Right cardiac atrium (tissue), 5 donors: ENCODE measurements at regions not wholly inside any gene's neighbourhood (a gene's known extent, or its start where the extent isn't known, plus 50 kb on each side); places are given as distances from the start of the nearest gene placed in this dataset.

Source experiments
- ATAC-seq, 2 donors: fragments of 200-7000 bp; cut with Tn5 transposase; one replicate each; pipeline versions ENCODE4 v1.8.0 to v1.9.1; 2020; ENCODE audit warnings: moderate library complexity in 2 of 2, mild to moderate bottlenecking in 1 of 2
- DNase-seq, 3 donors: peaks; one replicate each; pipeline ENCODE4 v3.0.0-alpha.2; 2020
- H3K27ac ChIP-seq: one replicate; pipeline ENCODE4 v1.5.1; 2013; ENCODE audit warnings: mild to moderate bottlenecking, low read length, control low read depth, moderate library complexity
- H3K27me3 ChIP-seq: one replicate; pipeline ENCODE4 v1.6.1; 2013; ENCODE audit not compliant: control insufficient read depth, insufficient read depth
- H3K4me1 ChIP-seq: one replicate; pipeline ENCODE4 v1.6.1; 2013; ENCODE audit warnings: low read length; ENCODE audit not compliant: control insufficient read depth, insufficient read depth
- H3K4me3 ChIP-seq: one replicate; pipeline ENCODE4 v1.5.1; 2013; ENCODE audit warnings: low read length, control low read depth
- H3K9me3 ChIP-seq: one replicate; pipeline ENCODE4 v1.6.1; 2013; ENCODE audit warnings: low read length; ENCODE audit not compliant: control insufficient read depth
- WGBS: extraction: QIAGEN DNeasy Blood & Tissue Kit; methylation state at CpG from one replicate; pipeline ENCODE4 v1.1.7; 2013; 5-methylcytosine and 5-hydroxymethylcytosine counted together
- intact Hi-C, 4 donors: fragments of 100-400 bp; cut with DNase I; formaldehyde crosslinking; loops; one replicate each; pipeline versions ENCODE4 v1.11.0 to v1.14.0; 2022 to 2023
- donor health status: healthy with polysubstance abuse.
- donor health status: DM: no; HTN: yes; CAD: no.
- donor health status: DM: no; HTN: no; CAD: no.
- donor health status: DM: no; HTN: yes; CAD: no; lungs with severe emphysema.
- donor health status: DM: yes; HTN: yes; CAD: no.

DNA sequence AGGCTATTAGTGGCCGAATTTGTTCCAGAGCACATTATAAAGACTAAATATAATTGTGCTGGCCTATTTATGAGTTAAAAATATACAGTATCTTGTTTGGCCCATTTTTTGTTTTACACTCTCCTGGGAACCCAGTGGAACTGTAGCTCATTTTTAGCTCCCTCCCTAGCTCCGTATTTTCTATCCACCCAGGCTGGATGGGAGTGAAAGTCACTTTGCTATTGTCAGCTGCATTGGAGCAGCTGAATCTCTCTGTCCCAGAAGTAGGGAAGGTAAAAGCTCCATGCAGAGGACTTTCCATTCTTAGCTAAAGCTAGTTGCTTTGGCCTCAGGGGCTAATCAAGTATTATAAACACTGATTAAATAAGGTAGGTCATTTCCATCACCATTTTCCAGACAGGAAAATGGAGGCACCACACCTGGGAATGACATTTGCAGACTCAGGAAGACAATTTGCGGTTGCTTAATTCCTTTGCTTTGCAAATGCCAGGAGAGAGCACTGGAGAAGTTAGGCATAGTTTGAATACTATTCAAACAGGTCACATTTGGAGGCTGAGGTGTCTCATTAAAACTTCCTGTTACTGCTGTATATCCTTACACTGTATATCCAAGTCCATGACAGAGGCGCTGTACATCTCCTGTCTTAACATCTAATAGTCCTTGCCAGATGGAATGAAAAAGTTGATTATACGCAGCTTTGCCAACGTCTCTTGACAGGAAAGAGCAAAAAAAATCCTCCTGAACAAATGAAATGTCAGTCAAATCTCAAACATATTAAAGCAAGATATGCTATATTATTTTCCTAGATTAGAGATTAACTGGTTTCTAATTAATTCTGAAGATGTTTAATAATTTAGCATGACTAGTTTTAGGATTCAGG, 338.1 kb upstream of the KIRREL3 start:
- H3K4me1 ChIP-seq, result no peaks in the 10 kb centered on the region
- WGBS, result 62% methylated on average over 6 of the region's 6 CpGs
- intact Hi-C loops, result no loop called here
- no peak for ATAC-seq
- H3K27ac ChIP-seq, result no peak overlapping the region
- no peak for DNase-seq
- H3K27me3 ChIP-seq, result no peaks in the 10 kb centered on the region
- H3K4me3 ChIP-seq, result no peak overlapping the region
- H3K9me3 ChIP-seq, result no peaks in the 10 kb centered on the region

- Histone ChIP-seq H3K4me1 (no peaks in the 10 kb centered on the region), H3K27ac (no peak overlapping the region), H3K9me3 (no peaks in the 10 kb centered on the region), H3K27me3 (no peaks in the 10 kb centered on the region), H3K4me3 (no peak overlapping the region)
- intact Hi-C loops, result no loop called here
- DNase-seq (no peak), ATAC-seq (no peak)
- WGBS, result 48% methylated on average over 1 of the region's 1 CpG
Observed at GRCh38 chr11:127334466-127334865, 333.9 kb upstream of the KIRREL3 start.

GRCh38 chr11:127332896-127333295, 332.3 kb upstream of the KIRREL3 start:
- ATAC-seq, result no peak

GRCh38 chr11:127330044-127330443, 329.5 kb upstream of the KIRREL3 start:
- Histone ChIP-seq H3K4me1 (no peaks in the 10 kb centered on the region), H3K4me3 (no peak overlapping the region), H3K27ac (no peak overlapping the region), H3K9me3 (no peaks in the 10 kb centered on the region), H3K27me3 (no peaks in the 10 kb centered on the region)
- no peak for DNase-seq
- 71% methylated on average over 3 of the region's 3 CpGs for WGBS
- ATAC-seq, result no peak
- intact Hi-C loops, result no loop called here

More at GRCh38 chr11:127332896-127333295, 332.3 kb upstream of the KIRREL3 start:
- WGBS, result 68% methylated on average over 2 of the region's 2 CpGs
- Histone ChIP-seq H3K9me3 (no peaks in the 10 kb centered on the region), H3K4me3 (no peak overlapping the region), H3K27ac (no peak overlapping the region), H3K27me3 (no peaks in the 10 kb centered on the region), H3K4me1 (no peaks in the 10 kb centered on the region)
- intact Hi-C loops, result no loop called here
- no peak for DNase-seq

GRCh38 chr11:127308291-127308690, 307.7 kb upstream of the KIRREL3 start:
- intact Hi-C loops, result no loop called here
- ATAC-seq, result no peak

DNA sequence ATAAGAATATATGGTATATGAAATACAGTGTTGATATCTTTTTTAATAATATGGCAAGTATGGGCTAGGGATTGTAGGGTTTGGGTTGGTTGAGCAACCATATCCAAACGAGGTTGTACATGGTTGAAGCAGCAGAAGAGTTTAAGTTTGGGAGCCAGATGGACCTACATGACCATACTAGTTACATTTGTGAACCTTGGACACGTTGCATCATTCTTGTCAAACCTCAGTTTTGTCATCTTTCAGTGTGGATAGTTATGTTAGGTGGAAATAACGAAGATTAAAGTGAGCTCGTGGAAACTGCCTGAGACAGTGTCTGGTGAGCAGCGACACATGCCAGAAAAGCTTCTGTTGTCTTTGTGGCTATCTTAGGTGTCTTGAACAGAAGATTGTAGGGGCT, 307.1 kb upstream of the KIRREL3 start:
- no peaks in the 10 kb centered on the region for H3K27me3 ChIP-seq
- H3K27ac ChIP-seq, result no peak overlapping the region
- intact Hi-C loops, result no loop called here
- ATAC-seq (no peak), DNase-seq (no peak)
- WGBS, result 43% methylated on average over 5 of the region's 5 CpGs
- H3K9me3 ChIP-seq, result no peaks in the 10 kb centered on the region
- no peaks in the 10 kb centered on the region for H3K4me1 ChIP-seq
- H3K4me3 ChIP-seq, result no peak overlapping the region

More at GRCh38 chr11:127308291-127308690, 307.7 kb upstream of the KIRREL3 start:
- Histone ChIP-seq H3K27ac (no peak overlapping the region), H3K4me3 (no peak overlapping the region), H3K9me3 (no peaks in the 10 kb centered on the region), H3K4me1 (no peaks in the 10 kb centered on the region), H3K27me3 (no peaks in the 10 kb centered on the region)
- no peak for DNase-seq
- WGBS, result 66% methylated on average over 2 of the region's 2 CpGs

- WGBS, result 85% methylated on average over 3 of the region's 3 CpGs
- Histone ChIP-seq H3K27ac (no peak overlapping the region), H3K4me1 (no peaks in the 10 kb centered on the region), H3K9me3 (no peaks in the 10 kb centered on the region), H3K27me3 (no peaks in the 10 kb centered on the region), H3K4me3 (no peak overlapping the region)
- intact Hi-C loops, result no loop called here
- ATAC-seq (no peak), DNase-seq (no peak)
Observed at GRCh38 chr11:127304634-127305033, 304.1 kb upstream of the KIRREL3 start.

GRCh38 chr11:127288926-127289325, 288.4 kb upstream of the KIRREL3 start:
- no peaks in the 10 kb centered on the region for H3K9me3 ChIP-seq
- DNase-seq, result no peak
- H3K27me3 ChIP-seq, result no peaks in the 10 kb centered on the region
- 84% methylated on average over 5 of the region's 5 CpGs for WGBS
- H3K27ac ChIP-seq, result no peak overlapping the region
- H3K4me3 ChIP-seq, result no peak overlapping the region
- no peaks in the 10 kb centered on the region for H3K4me1 ChIP-seq
- no peak for ATAC-seq
- intact Hi-C loops, result no loop called here

- ATAC-seq, result no peak
- WGBS, result 89% methylated on average over 1 of the region's 1 CpG
- no peaks in the 10 kb centered on the region for H3K9me3 ChIP-seq
- H3K4me1 ChIP-seq, result no peaks in the 10 kb centered on the region
- no peak overlapping the region for H3K4me3 ChIP-seq
- DNase-seq, result no peak
- H3K27ac ChIP-seq, result no peak overlapping the region
- H3K27me3 ChIP-seq, result no peaks in the 10 kb centered on the region
- intact Hi-C loops, result no loop called here
Observed at GRCh38 chr11:127281534-127281933, 281.0 kb upstream of the KIRREL3 start.

DNA sequence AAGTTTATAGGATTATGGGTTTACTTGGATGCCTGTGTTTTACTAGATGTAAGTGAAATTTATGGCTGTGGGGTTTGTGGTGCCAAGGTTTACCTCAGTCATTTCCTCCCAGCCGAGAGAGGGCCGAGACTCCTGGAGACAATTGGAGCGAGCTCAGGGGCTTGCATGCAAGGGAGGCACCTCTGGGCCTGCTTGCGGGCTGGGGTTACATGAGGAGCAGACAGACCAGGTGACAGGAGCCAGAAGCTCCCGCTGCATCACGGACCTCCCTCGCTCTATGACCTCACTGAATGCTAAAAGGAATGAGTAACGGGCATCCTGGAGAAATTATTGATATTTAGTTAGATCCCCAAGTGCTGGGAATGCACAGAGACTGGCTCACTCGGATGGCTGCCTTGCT, 275.2 kb upstream of the KIRREL3 start:
- ATAC-seq, result no peak
- Histone ChIP-seq H3K4me1 (no peaks in the 10 kb centered on the region), H3K27ac (no peak overlapping the region), H3K27me3 (no peaks in the 10 kb centered on the region), H3K9me3 (no peaks in the 10 kb centered on the region), H3K4me3 (no peak overlapping the region)
- 60% methylated on average over 9 of the region's 9 CpGs for WGBS
- intact Hi-C loops, result no loop called here
- no peak for DNase-seq

DNA sequence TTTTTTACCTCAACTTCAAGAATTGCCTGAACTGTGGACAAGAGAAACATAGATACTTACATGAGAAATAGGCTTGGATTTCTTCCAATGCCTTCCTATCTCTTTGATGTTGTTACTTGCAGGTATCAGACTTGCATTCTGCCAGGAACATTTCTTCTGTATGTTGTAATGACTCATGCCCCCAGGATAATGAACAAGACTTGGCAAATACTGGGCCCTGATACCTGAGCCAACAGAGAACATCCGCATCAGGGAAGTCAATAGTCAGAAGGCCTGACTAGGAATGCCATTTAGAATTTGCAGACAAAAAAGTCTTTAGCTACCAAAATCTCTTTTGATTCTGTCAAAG, 273.7 kb upstream of the KIRREL3 start:
- no peak overlapping the region for H3K4me3 ChIP-seq
- DNase-seq, result no peak
- intact Hi-C loops, result no loop called here
- H3K27ac ChIP-seq, result no peak overlapping the region
- no peaks in the 10 kb centered on the region for H3K27me3 ChIP-seq
- ATAC-seq, result no peak
- no peaks in the 10 kb centered on the region for H3K9me3 ChIP-seq
- H3K4me1 ChIP-seq, result no peaks in the 10 kb centered on the region
- 91% methylated on average over 1 of the region's 1 CpG for WGBS
